OCI-LY1 (cell line): ENCODE measurements at regions not wholly inside any gene's neighbourhood (a gene's known extent, or its start where the extent isn't known, plus 50 kb on each side); places are given as distances from the start of the nearest gene placed in this dataset.

Experiments
- H2AFZ ChIP-seq: fragments of 200-600 bp; sonication (generic), shearing (Covaris generic); 2 replicates; pipeline ENCODE4 v1.6.0; 2014; ENCODE audit warnings: antibody characterized with exemption, mild to moderate bottlenecking, low read length
- H3F3A ChIP-seq: fragments of 200-600 bp; sonication (generic), shearing (Covaris generic); 2 replicates; pipeline ENCODE4 v1.6.0; 2014; ENCODE audit warnings: mild to moderate bottlenecking, antibody characterized with exemption, low read length, moderate library complexity; ENCODE audit not compliant: insufficient read depth
- H3K27ac ChIP-seq: fragments of 200-600 bp; sonication (generic); 2 replicates; pipeline ENCODE4 v1.5.1; 2014; ENCODE audit warnings: low read length, mixed run types, mild to moderate bottlenecking, low read depth; ENCODE audit not compliant: poor library complexity, severe bottlenecking
- H3K27me3 ChIP-seq: fragments of 200-600 bp; sonication (generic); 2 replicates; pipeline ENCODE4 v1.6.0; 2014; ENCODE audit warnings: antibody characterized with exemption, mild to moderate bottlenecking, low read length, moderate library complexity; ENCODE audit not compliant: insufficient read depth
- H3K36me3 ChIP-seq: fragments of 200-600 bp; sonication (generic); 2 replicates; pipeline ENCODE4 v1.6.1; 2014; ENCODE audit warnings: mild to moderate bottlenecking, antibody characterized with exemption, low read length, moderate library complexity, mixed read lengths; ENCODE audit not compliant: insufficient read depth
- H3K4me1 ChIP-seq: fragments of 200-600 bp; sonication (generic); 2 replicates; pipeline ENCODE4 v1.5.1; 2014; ENCODE audit warnings: mild to moderate bottlenecking, low read length, moderate library complexity; ENCODE audit not compliant: insufficient read depth, severe bottlenecking
- H3K4me2 ChIP-seq: fragments of 200-600 bp; sonication (generic), shearing (Covaris generic); 2 replicates; pipeline ENCODE4 v1.6.1; 2014; ENCODE audit warnings: low read length
- H3K4me3 ChIP-seq: fragments of 200-600 bp; sonication (generic); 2 replicates; pipeline ENCODE4 v1.5.1; 2014; ENCODE audit warnings: low read length, low read depth, mild to moderate bottlenecking, mixed read lengths; ENCODE audit not compliant: poor library complexity, severe bottlenecking
- H3K79me2 ChIP-seq: fragments of 200-600 bp; shearing (Covaris generic); 2 replicates; pipeline ENCODE4 v1.6.1; 2016; ENCODE audit warnings: mixed run types, low read length, mixed read lengths; ENCODE audit not compliant: insufficient read depth
- H3K9ac ChIP-seq: fragments of 200-600 bp; sonication (generic), shearing (Covaris generic); 2 replicates; pipeline ENCODE4 v1.6.1; 2014; ENCODE audit warnings: mild to moderate bottlenecking, low read length, mixed read lengths
- H3K9me2 ChIP-seq: fragments of 200-600 bp; sonication (generic), shearing (Covaris generic); 2 replicates; pipeline ENCODE4 v1.6.1; 2014; ENCODE audit warnings: low read depth, mild to moderate bottlenecking, low read length, mixed read lengths
- H3K9me3 ChIP-seq: fragments of 200-600 bp; shearing (Covaris generic); 2 replicates; pipeline ENCODE4 v1.6.1; 2014; ENCODE audit warnings: low read length, mixed read lengths
- H4K20me1 ChIP-seq: fragments of 200-600 bp; sonication (generic), shearing (Covaris generic); 2 replicates; pipeline ENCODE4 v1.6.0; 2016; ENCODE audit warnings: mild to moderate bottlenecking, low read length; ENCODE audit not compliant: insufficient read depth
- CTCF ChIP-seq: fragments of 200-600 bp; sonication (generic), shearing (Covaris generic); IDR thresholded peaks from 2 replicates; pipeline ENCODE4 v1.5.1; 2017; ENCODE audit warnings: mild to moderate bottlenecking, antibody characterized with exemption, low read length, moderate library complexity, mixed read lengths
- EZH2 ChIP-seq: fragments of 200-600 bp; sonication (generic), shearing (Covaris generic); IDR thresholded peaks from 2 replicates; pipeline ENCODE4 v1.8.0; 2017; ENCODE audit warnings: borderline replicate concordance, mixed run types, mild to moderate bottlenecking, antibody characterized with exemption, low read length, moderate library complexity, mixed read lengths

- H3K27ac ChIP-seq: no peak overlapping the region
- H3K4me2 ChIP-seq: no peak overlapping the region
- no peaks in the 10 kb centered on the region for H4K20me1 ChIP-seq
- no peak overlapping the region for H3K4me3 ChIP-seq
- no peaks in the 10 kb centered on the region for H3K9me2 ChIP-seq
- no peaks in the 10 kb centered on the region for H3K27me3 ChIP-seq
- H3K79me2 ChIP-seq: no peaks in the 10 kb centered on the region
- H3F3A ChIP-seq: no peaks in the 10 kb centered on the region
- H2AFZ ChIP-seq: no peak overlapping the region
- H3K36me3 ChIP-seq: no peaks in the 10 kb centered on the region
- no peak for TF ChIP-seq CTCF
- TF ChIP-seq EZH2: no peak
- no peaks in the 10 kb centered on the region for H3K4me1 ChIP-seq
- no peaks in the 10 kb centered on the region for H3K9me3 ChIP-seq
- no peak overlapping the region for H3K9ac ChIP-seq
Measured at GRCh38 chr6:156351346-156351966, 425.7 kb upstream of the ARID1B start.

- H3K27me3 ChIP-seq: no peaks in the 10 kb centered on the region
- no peak overlapping the region for H3K4me2 ChIP-seq
- H4K20me1 ChIP-seq: no peaks in the 10 kb centered on the region
- no peaks in the 10 kb centered on the region for H3K9me2 ChIP-seq
- H3K9me3 ChIP-seq: no peaks in the 10 kb centered on the region
- no peaks in the 10 kb centered on the region for H3K79me2 ChIP-seq
- H3K9ac ChIP-seq: no peak overlapping the region
- no peaks in the 10 kb centered on the region for H3K36me3 ChIP-seq
- no peak overlapping the region for H3K27ac ChIP-seq
- no peak overlapping the region for H3K4me3 ChIP-seq
- no peaks in the 10 kb centered on the region for H3F3A ChIP-seq
- H2AFZ ChIP-seq: no peak overlapping the region
- no peaks in the 10 kb centered on the region for H3K4me1 ChIP-seq
- no peak for TF ChIP-seq EZH2
- no peak for TF ChIP-seq CTCF
Measured at GRCh38 chr6:156350337-156350736, 426.8 kb upstream of the ARID1B start.

GRCh38 chr6:156348849-156349248 is 428.3 kb upstream of the ARID1B start:
- Histone ChIP-seq H2AFZ (no peak overlapping the region), H3K9me2 (no peaks in the 10 kb centered on the region), H3K4me1 (no peaks in the 10 kb centered on the region), H4K20me1 (no peaks in the 10 kb centered on the region), H3K9me3 (no peaks in the 10 kb centered on the region), H3K79me2 (no peaks in the 10 kb centered on the region), H3K36me3 (no peaks in the 10 kb centered on the region), H3K27ac (no peak overlapping the region), H3K9ac (no peak overlapping the region), H3K4me2 (no peak overlapping the region), H3K4me3 (no peak overlapping the region), H3F3A (no peaks in the 10 kb centered on the region), H3K27me3 (no peaks in the 10 kb centered on the region)
- TF ChIP-seq CTCF: no peak
- no peak for TF ChIP-seq EZH2
